ENCODE measurements at regions not wholly inside any gene's neighbourhood (a gene's known extent, or its start where the extent isn't known, plus 50 kb on each side); places are given as distances from the start of the nearest gene placed in this dataset.

DNA sequence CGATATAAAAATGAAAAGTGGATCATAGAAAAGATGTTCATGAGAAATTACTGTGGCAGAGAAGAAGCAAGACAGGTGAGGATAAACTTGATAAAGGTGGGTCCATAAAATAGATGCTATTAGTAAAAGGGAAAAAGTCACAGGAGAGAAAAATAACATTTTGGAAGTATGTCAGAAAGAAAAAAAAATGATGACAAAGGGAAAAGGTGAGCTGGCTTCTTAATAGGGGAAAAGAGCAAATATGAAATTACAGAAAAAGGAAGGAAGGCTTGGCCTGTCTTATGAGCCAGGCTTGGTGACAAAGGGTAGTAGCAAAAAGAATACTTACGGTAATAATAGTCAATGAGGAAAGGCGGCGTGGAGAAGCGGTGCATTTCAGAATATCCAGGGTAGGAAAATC, 386.1 kb downstream of the RWDD3 start:
- TF ChIP-seq SIN3A (IDR thresholded peaks at IDR 0.05; ENCODE audit: borderline replicate concordance, low read depth, low read length), result no peak
- TF ChIP-seq YY1 (IDR thresholded peaks at IDR 0.05; ENCODE audit: low read depth), result no peak
- TF ChIP-seq, protein P1, sequence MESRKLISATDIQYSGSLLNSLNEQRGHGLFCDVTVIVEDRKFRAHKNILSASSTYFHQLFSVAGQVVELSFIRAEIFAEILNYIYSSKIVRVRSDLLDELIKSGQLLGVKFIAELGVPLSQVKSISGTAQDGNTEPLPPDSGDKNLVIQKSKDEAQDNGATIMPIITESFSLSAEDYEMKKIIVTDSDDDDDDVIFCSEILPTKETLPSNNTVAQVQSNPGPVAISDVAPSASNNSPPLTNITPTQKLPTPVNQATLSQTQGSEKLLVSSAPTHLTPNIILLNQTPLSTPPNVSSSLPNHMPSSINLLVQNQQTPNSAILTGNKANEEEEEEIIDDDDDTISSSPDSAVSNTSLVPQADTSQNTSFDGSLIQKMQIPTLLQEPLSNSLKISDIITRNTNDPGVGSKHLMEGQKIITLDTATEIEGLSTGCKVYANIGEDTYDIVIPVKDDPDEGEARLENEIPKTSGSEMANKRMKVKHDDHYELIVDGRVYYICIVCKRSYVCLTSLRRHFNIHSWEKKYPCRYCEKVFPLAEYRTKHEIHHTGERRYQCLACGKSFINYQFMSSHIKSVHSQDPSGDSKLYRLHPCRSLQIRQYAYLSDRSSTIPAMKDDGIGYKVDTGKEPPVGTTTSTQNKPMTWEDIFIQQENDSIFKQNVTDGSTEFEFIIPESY (IDR thresholded peaks at IDR 0.05; ENCODE audit: borderline replicate concordance, low read depth), result no peak
- no peak for TF ChIP-seq MXI1 (IDR thresholded peaks at IDR 0.05; ENCODE audit: low read depth, low read length)
- TF ChIP-seq, protein P2, sequence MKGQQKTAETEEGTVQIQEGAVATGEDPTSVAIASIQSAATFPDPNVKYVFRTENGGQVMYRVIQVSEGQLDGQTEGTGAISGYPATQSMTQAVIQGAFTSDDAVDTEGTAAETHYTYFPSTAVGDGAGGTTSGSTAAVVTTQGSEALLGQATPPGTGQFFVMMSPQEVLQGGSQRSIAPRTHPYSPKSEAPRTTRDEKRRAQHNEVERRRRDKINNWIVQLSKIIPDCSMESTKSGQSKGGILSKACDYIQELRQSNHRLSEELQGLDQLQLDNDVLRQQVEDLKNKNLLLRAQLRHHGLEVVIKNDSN (IDR thresholded peaks at IDR 0.05; ENCODE audit: borderline replicate concordance, low read depth), result no peak
- no peak for TF ChIP-seq RAD21 (IDR thresholded peaks at IDR 0.05; ENCODE audit: low read length)
- TF ChIP-seq TEAD4 (IDR thresholded peaks at IDR 0.05; ENCODE audit: borderline replicate concordance, insufficient read depth), result no peak
- no peak for TF ChIP-seq NRF1 (IDR thresholded peaks at IDR 0.05; ENCODE audit: low read depth, low read length)
- TF ChIP-seq GABPA (IDR thresholded peaks at IDR 0.05; ENCODE audit: low read depth), result no peak
- no peak overlapping the region for H3K9ac ChIP-seq
- 70% methylated on average over 5 of the region's 5 CpGs for WGBS (ENCODE audit: low lambda C conversion rate)
- no peaks in the 10 kb centered on the region for H3K79me2 ChIP-seq (ENCODE audit: insufficient read depth)
- H3K4me1 ChIP-seq (ENCODE audit: control insufficient read depth in 1 of 2, insufficient read depth in 2 of 2, low read depth in 1 of 2, low read length in 1 of 2), result peaks cover 0 to 7% of the 10 kb centered on the region in 2 experiments; a peak in 1 of 4 replicates
- POLR2A ChIA-PET, result no interaction called here
- no peak for DNase-seq
- no peaks in the 10 kb centered on the region for H3K9me3 ChIP-seq
- no peak overlapping the region for H3K27ac ChIP-seq (ENCODE audit: low read depth in 2 of 2, low read length in 1 of 2)
- H3K4me2 ChIP-seq, result no peak overlapping the region
- H4K20me1 ChIP-seq (ENCODE audit: insufficient read depth), result no peaks in the 10 kb centered on the region
- CTCF ChIA-PET, result interaction anchor here (0.9 kb wide), 1 partner anchor 14 kb away, joined by 4 read pairs; no protein-coding TSS in a partner anchor
- H3F3A ChIP-seq (replicated peaks; ENCODE audit: insufficient read depth), result no peaks in the 10 kb centered on the region
- no peak overlapping the region for H3K4me3 ChIP-seq (ENCODE audit: low read depth in 2 of 2, low read length in 1 of 2)
- H2AFZ ChIP-seq (ENCODE audit: low read depth), result no peak overlapping the region
- no peaks in the 10 kb centered on the region for H3K27me3 ChIP-seq (ENCODE audit: insufficient read depth)
- H3K36me3 ChIP-seq (replicated peaks in 1 of 2; ENCODE audit: control insufficient read depth in 1 of 2, insufficient read depth in 2 of 2, low read length in 1 of 2), result no peaks in the 10 kb centered on the region
- no peaks in the 10 kb centered on the region for H3K9me2 ChIP-seq

DNA sequence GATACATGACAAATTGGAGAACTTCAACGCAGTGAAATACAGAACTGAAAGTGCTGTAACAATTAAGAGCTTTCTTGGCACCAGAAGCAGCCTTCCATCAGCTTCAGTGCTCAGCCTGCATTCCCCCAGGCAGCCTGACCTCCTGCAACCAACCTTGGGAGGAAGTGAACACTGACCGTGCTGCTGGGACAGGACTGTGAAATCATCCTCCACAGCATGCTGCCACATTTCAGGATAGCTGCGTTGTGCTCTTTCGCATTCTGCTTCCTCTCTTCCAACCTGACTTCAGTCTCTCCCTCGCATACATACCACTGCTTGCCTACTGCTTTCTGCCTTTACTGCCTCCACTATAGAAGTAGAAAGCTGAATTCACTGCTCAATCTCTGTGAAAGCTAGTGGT, 388.6 kb downstream of the RWDD3 start:
- DNase-seq, result no peak
- Histone ChIP-seq H3K4me2 (no peak overlapping the region), H3K4me3 (ENCODE audit: low read depth in 2 of 2, low read length in 1 of 2) (no peak overlapping the region), H3K27me3 (ENCODE audit: insufficient read depth) (no peaks in the 10 kb centered on the region), H3K27ac (ENCODE audit: low read depth in 2 of 2, low read length in 1 of 2) (peak overlapping the region in 1 of 2 experiments; percentile 50; a peak in 2 of 4 replicates), H3K9me2 (no peaks in the 10 kb centered on the region), H4K20me1 (ENCODE audit: insufficient read depth) (no peaks in the 10 kb centered on the region), H2AFZ (ENCODE audit: low read depth) (no peak overlapping the region), H3K9ac (no peak overlapping the region), H3K36me3 (replicated peaks in 1 of 2; ENCODE audit: control insufficient read depth in 1 of 2, insufficient read depth in 2 of 2, low read length in 1 of 2) (no peaks in the 10 kb centered on the region), H3F3A (replicated peaks; ENCODE audit: insufficient read depth) (no peaks in the 10 kb centered on the region), H3K4me1 (ENCODE audit: control insufficient read depth in 1 of 2, insufficient read depth in 2 of 2, low read depth in 1 of 2, low read length in 1 of 2) (peaks cover 0 to 7% of the 10 kb centered on the region in 2 experiments; a peak in 1 of 4 replicates), H3K79me2 (ENCODE audit: insufficient read depth) (no peaks in the 10 kb centered on the region), H3K9me3 (no peaks in the 10 kb centered on the region)
- POLR2A ChIA-PET, result no interaction called here
- CTCF ChIA-PET, result no interaction called here
- 33% methylated on average over 5 of the region's 5 CpGs for WGBS (ENCODE audit: low lambda C conversion rate)
- TF ChIP-seq, protein P3, sequence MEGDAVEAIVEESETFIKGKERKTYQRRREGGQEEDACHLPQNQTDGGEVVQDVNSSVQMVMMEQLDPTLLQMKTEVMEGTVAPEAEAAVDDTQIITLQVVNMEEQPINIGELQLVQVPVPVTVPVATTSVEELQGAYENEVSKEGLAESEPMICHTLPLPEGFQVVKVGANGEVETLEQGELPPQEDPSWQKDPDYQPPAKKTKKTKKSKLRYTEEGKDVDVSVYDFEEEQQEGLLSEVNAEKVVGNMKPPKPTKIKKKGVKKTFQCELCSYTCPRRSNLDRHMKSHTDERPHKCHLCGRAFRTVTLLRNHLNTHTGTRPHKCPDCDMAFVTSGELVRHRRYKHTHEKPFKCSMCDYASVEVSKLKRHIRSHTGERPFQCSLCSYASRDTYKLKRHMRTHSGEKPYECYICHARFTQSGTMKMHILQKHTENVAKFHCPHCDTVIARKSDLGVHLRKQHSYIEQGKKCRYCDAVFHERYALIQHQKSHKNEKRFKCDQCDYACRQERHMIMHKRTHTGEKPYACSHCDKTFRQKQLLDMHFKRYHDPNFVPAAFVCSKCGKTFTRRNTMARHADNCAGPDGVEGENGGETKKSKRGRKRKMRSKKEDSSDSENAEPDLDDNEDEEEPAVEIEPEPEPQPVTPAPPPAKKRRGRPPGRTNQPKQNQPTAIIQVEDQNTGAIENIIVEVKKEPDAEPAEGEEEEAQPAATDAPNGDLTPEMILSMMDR (IDR thresholded peaks at IDR 0.05), result no peak
- TF ChIP-seq TEAD4 (IDR thresholded peaks at IDR 0.05; ENCODE audit: borderline replicate concordance, insufficient read depth) (no peak), GABPA (IDR thresholded peaks at IDR 0.05; ENCODE audit: low read depth) (no peak), FOXJ3 (CRISPR knock-in tag; IDR thresholded peaks at IDR 0.05) (no peak), JUND (IDR thresholded peaks at IDR 0.05) (no peak), RAD21 (IDR thresholded peaks at IDR 0.05; ENCODE audit: low read length) (no peak), SIN3A (IDR thresholded peaks at IDR 0.05; ENCODE audit: borderline replicate concordance, low read depth, low read length) (no peak), RFX5 (IDR thresholded peaks at IDR 0.05; ENCODE audit: low read length) (no peak), RCOR1 (IDR thresholded peaks at IDR 0.05; ENCODE audit: low read length) (no peak), GATA2 (CRISPR knock-in tag; IDR thresholded peaks at IDR 0.05) (no peak), ELF1 (IDR thresholded peaks at IDR 0.05) (no peak), RXRA (IDR thresholded peaks at IDR 0.05; ENCODE audit: borderline replicate concordance, low read depth) (no peak), YY1 (IDR thresholded peaks at IDR 0.05; ENCODE audit: low read depth) (no peak)
- TF ChIP-seq, protein P4, sequence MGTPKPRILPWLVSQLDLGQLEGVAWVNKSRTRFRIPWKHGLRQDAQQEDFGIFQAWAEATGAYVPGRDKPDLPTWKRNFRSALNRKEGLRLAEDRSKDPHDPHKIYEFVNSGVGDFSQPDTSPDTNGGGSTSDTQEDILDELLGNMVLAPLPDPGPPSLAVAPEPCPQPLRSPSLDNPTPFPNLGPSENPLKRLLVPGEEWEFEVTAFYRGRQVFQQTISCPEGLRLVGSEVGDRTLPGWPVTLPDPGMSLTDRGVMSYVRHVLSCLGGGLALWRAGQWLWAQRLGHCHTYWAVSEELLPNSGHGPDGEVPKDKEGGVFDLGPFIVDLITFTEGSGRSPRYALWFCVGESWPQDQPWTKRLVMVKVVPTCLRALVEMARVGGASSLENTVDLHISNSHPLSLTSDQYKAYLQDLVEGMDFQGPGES (IDR thresholded peaks at IDR 0.05; ENCODE audit: low read depth, low read length), result no peak
- TF ChIP-seq, protein P5, sequence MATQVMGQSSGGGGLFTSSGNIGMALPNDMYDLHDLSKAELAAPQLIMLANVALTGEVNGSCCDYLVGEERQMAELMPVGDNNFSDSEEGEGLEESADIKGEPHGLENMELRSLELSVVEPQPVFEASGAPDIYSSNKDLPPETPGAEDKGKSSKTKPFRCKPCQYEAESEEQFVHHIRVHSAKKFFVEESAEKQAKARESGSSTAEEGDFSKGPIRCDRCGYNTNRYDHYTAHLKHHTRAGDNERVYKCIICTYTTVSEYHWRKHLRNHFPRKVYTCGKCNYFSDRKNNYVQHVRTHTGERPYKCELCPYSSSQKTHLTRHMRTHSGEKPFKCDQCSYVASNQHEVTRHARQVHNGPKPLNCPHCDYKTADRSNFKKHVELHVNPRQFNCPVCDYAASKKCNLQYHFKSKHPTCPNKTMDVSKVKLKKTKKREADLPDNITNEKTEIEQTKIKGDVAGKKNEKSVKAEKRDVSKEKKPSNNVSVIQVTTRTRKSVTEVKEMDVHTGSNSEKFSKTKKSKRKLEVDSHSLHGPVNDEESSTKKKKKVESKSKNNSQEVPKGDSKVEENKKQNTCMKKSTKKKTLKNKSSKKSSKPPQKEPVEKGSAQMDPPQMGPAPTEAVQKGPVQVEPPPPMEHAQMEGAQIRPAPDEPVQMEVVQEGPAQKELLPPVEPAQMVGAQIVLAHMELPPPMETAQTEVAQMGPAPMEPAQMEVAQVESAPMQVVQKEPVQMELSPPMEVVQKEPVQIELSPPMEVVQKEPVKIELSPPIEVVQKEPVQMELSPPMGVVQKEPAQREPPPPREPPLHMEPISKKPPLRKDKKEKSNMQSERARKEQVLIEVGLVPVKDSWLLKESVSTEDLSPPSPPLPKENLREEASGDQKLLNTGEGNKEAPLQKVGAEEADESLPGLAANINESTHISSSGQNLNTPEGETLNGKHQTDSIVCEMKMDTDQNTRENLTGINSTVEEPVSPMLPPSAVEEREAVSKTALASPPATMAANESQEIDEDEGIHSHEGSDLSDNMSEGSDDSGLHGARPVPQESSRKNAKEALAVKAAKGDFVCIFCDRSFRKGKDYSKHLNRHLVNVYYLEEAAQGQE (IDR thresholded peaks at IDR 0.05; ENCODE audit: low read depth, low read length), result no peak

Data from SK-N-SH (cell line).